HCT116 (cell line): ENCODE measurements at regions not wholly inside any gene's neighbourhood (a gene's known extent, or its start where the extent isn't known, plus 50 kb on each side); places are given as distances from the start of the nearest gene placed in this dataset.

Experiments used
- ATAC-seq: fragments of 200-7000 bp; cut with Tn5 transposase; 2 replicates; pipeline ENCODE4 v1.9.1; 2020; ENCODE audit warnings: mild to moderate bottlenecking, moderate library complexity
- BruUV-seq: library from RNA; stranded (reverse); fragments of 400-500 nt; replicated peaks from 2 replicates; lab custom pipeline; 2021; lab: Mats Ljungman, UMichigan
- CTCF ChIA-PET: fragments of 300-600 bp; sonication (Branson Sonifier 250); formaldehyde crosslinking; loops from one replicate; lab custom pipeline; 2021; ENCODE audit warnings: antibody characterized with exemption; lab: Charles Lee
- POLR2A ChIA-PET: fragments of 300-600, 350-600 bp; sonication (Branson Sonifier 250); formaldehyde crosslinking; loops from one replicate; lab custom pipeline; 2021; ENCODE audit warnings: antibody characterized with exemption; lab: Charles Lee
- RAD21 ChIA-PET, 2 experiments: fragments of 300-600 bp; sonication (Branson Sonifier 250); formaldehyde crosslinking; loops; one replicate each; lab custom pipeline; 2023; ENCODE audit warnings: low total read pairs in 2 of 2; ENCODE audit not compliant: uncharacterized antibody in 2 of 2, unreplicated experiment in 2 of 2, low non-redundant PET in 1 of 2; lab: Charles Lee
- DNase-seq: peaks from one replicate; pipeline ENCODE4 v3.0.0-alpha.2; 2010; ENCODE audit warnings: low read depth, low spot score
- H2AFZ ChIP-seq: fragments of 200-600 bp; shearing (Covaris generic), sonication (generic); 2 replicates; pipeline ENCODE4 v1.6.1; 2017; ENCODE audit warnings: low read depth, mixed run types, mixed read lengths, antibody characterized with exemption, low read length; ENCODE audit not compliant: poor library complexity, severe bottlenecking
- H3K27ac ChIP-seq: 2 replicates; pipeline ENCODE4 v1.5.1; 2012; ENCODE audit warnings: low read depth, low read length
- H3K27me3 ChIP-seq: fragments of 200-600 bp; sonication (generic); 2 replicates; pipeline ENCODE4 v1.6.1; 2016; ENCODE audit warnings: mixed run types, low read length, mixed read lengths; ENCODE audit not compliant: insufficient read depth
- H3K36me3 ChIP-seq, 2 experiments: fragments of 200-500 bp in 1 of 2; fragments of 200-600 bp in 1 of 2; sonication (Bioruptor generic) in 1 of 2; sonication (generic) in 1 of 2; 2 replicates each; pipeline versions ENCODE4 v1.5.1 to v1.6.1; 2014 to 2016; ENCODE audit warnings: low read length in 2 of 2, inconsistent platforms in 1 of 2, mixed read lengths in 1 of 2, mixed run types in 1 of 2; ENCODE audit not compliant: insufficient read depth in 2 of 2, control insufficient read depth in 1 of 2
- H3K4me1 ChIP-seq, 2 experiments: fragments of 200-600 bp in 1 of 2; sonication (generic) in 1 of 2; 2 replicates each; pipeline versions ENCODE4 v1.5.1 to v1.6.1; 2012 to 2017; ENCODE audit warnings: low read length in 2 of 2, inconsistent platforms in 1 of 2, mild to moderate bottlenecking in 1 of 2, mixed read lengths in 1 of 2, mixed run types in 1 of 2, moderate library complexity in 1 of 2; ENCODE audit not compliant: insufficient read depth in 2 of 2, control insufficient read depth in 1 of 2
- H3K4me2 ChIP-seq: fragments of 200-600 bp; sonication (generic); 2 replicates; pipeline ENCODE4 v1.6.1; 2017; ENCODE audit warnings: mixed run types, low read length, mixed read lengths
- H3K4me3 ChIP-seq, 2 experiments: fragments of 200-600 bp in 1 of 2; sonication (generic) in 1 of 2; replicated peaks in 1 of 2; 2 replicates each; pipeline ENCODE4 v1.5.1; 2011 to 2016; ENCODE audit warnings: low read length in 2 of 2, control low read depth in 1 of 2, low read depth in 1 of 2, mild to moderate bottlenecking in 1 of 2, mixed read lengths in 1 of 2, mixed run types in 1 of 2
- H3K79me2 ChIP-seq: fragments of 200-600 bp; sonication (generic); 2 replicates; pipeline ENCODE4 v1.6.1; 2017; ENCODE audit warnings: mild to moderate bottlenecking, mixed run types, low read length, moderate library complexity, mixed read lengths; ENCODE audit not compliant: insufficient read depth
- H3K9ac ChIP-seq: fragments of 200-600 bp; sonication (generic); 2 replicates; pipeline ENCODE4 v1.6.1; 2016; ENCODE audit warnings: low read length, mixed read lengths
- H3K9me2 ChIP-seq: fragments of 200-600 bp; sonication (generic), shearing (Covaris generic); 2 replicates; pipeline ENCODE4 v1.6.1; 2017; ENCODE audit warnings: mixed run types, mild to moderate bottlenecking, moderate library complexity; ENCODE audit not compliant: insufficient read depth
- H3K9me3 ChIP-seq, 2 experiments: fragments of 200-500 bp in 1 of 2; fragments of 200-600 bp in 1 of 2; sonication (Bioruptor generic) in 1 of 2; sonication (generic) in 1 of 2; 2 replicates each; pipeline ENCODE4 v1.6.1; 2014 to 2017; ENCODE audit warnings: low read length in 2 of 2, mixed read lengths in 2 of 2, inconsistent platforms in 1 of 2, low read depth in 1 of 2, mild to moderate bottlenecking in 1 of 2, mixed run types in 1 of 2, moderate library complexity in 1 of 2; ENCODE audit not compliant: control insufficient read depth in 1 of 2, insufficient read depth in 1 of 2
- H4K20me1 ChIP-seq: fragments of 200-600 bp; sonication (generic), shearing (Covaris generic); 2 replicates; pipeline ENCODE4 v1.6.1; 2017; ENCODE audit warnings: mixed run types, mild to moderate bottlenecking, moderate library complexity; ENCODE audit not compliant: insufficient read depth
- CBX3 ChIP-seq: IDR thresholded peaks from 2 replicates; pipeline ENCODE4 v1.6.1; 2012; ENCODE audit warnings: low read depth
- CEBPB ChIP-seq: IDR thresholded peaks from 2 replicates; pipeline ENCODE4 v1.6.1; 2012; ENCODE audit warnings: low read depth
- EGR1 ChIP-seq: IDR thresholded peaks from 2 replicates; pipeline ENCODE4 v1.6.1; 2012; ENCODE audit warnings: low read depth
- ELF1 ChIP-seq: IDR thresholded peaks from 2 replicates; pipeline ENCODE4 v1.6.1; 2012; ENCODE audit warnings: low read depth, borderline replicate concordance
- EZH2 ChIP-seq: fragments of 200-600 bp; sonication (generic); IDR thresholded peaks from 2 replicates; pipeline ENCODE4 v1.6.1; 2017; ENCODE audit warnings: antibody characterized with exemption, mixed run types
- EZH2phosphoT487 ChIP-seq: fragments of 200-600 bp; IDR thresholded peaks from 2 replicates; pipeline ENCODE4 v1.6.1; 2018; ENCODE audit warnings: antibody characterized with exemption, borderline replicate concordance
- FOSL1 ChIP-seq: IDR thresholded peaks from 2 replicates; pipeline ENCODE4 v1.6.1; 2012; ENCODE audit warnings: low read depth
- JUND ChIP-seq: IDR thresholded peaks from 2 replicates; pipeline ENCODE4 v1.6.1; 2012
- POLR2A ChIP-seq: IDR thresholded peaks from 2 replicates; pipeline ENCODE4 v1.7.0; 2011; ENCODE audit warnings: borderline replicate concordance; ENCODE audit not compliant: insufficient read depth, insufficient read length; ENCODE audit errors: extremely low read depth
- SIN3A ChIP-seq: IDR thresholded peaks from 2 replicates; pipeline ENCODE4 v1.6.1; 2012; ENCODE audit warnings: low read depth
- SP1 ChIP-seq: IDR thresholded peaks from 2 replicates; pipeline ENCODE4 v1.6.1; 2012; ENCODE audit warnings: low read depth
- SRF ChIP-seq: IDR thresholded peaks from 2 replicates; pipeline ENCODE4 v1.6.1; 2012; ENCODE audit warnings: low read depth
- ZNF274 ChIP-seq: fragments of 200-500 bp; sonication (Bioruptor generic); IDR thresholded peaks from 2 replicates; pipeline ENCODE4 v1.6.1; 2014; ENCODE audit warnings: mild to moderate bottlenecking, low read depth, low read length, inconsistent platforms
- intact Hi-C: fragments of 100-400 bp; cut with micrococcal nuclease; formaldehyde crosslinking; loops from 2 replicates; pipeline ENCODE4 v1.10.0; 2022
- TF ChIP-seq, protein P1 (sequence below): IDR thresholded peaks from 2 replicates; pipeline ENCODE4 v1.6.1; 2011; ENCODE audit warnings: mild to moderate bottlenecking, low read length, moderate library complexity; ENCODE audit not compliant: insufficient replicate concordance; ENCODE audit errors: extremely low read depth
- TF ChIP-seq, protein P2 (sequence below): IDR thresholded peaks from 2 replicates; pipeline ENCODE4 v1.6.1; 2012
- TF ChIP-seq, protein P3 (sequence below): IDR thresholded peaks from 2 replicates; pipeline ENCODE4 v1.6.1; 2012

DNA sequence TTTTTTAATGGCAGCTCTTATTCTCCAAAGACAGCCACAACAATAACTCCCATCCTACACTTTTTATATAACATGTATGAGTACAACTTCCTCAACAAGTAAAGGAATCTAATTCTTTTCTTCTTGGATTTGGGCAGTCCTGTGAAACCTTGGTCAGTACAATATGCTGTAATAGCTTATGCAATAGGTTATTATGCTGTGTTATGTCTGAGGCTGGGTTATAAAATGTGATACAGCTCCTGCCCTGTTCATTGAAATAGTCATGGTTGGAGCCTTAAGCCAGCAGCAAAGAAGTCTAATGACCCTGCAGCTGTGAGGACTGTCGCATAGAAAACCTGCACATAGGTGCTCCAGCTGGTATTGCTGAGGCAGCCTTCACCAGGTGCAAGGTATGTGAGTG lies 215.8 kb upstream of the RASGEF1B start (continued):
- TF ChIP-seq POLR2A (no peak), EGR1 (no peak)

DNA sequence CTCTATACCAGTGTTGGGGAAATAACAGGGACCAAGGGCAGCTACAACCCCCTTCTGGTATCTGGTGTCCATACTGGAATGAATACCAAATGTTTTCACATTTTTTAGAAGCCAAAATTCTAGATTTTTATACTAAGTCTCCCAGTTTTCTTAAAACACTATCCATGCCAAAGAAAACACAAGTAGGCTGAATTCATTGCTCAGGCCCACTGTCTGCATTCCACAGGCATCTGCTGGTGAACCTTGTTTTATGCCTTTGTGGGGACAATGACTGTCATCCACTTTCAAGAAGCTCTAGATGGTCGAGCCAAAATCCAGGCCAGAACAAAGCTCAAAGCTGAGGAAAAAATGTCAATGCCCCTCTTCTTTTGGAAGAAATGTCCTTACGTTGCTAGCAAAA lies 213.4 kb upstream of the RASGEF1B start:
- ATAC-seq (no peak), DNase-seq (no peak)
- intact Hi-C loops, result no loop called here
- RAD21 ChIA-PET, result no interaction called here
- BruUV-seq, result no TSS peak
- POLR2A ChIA-PET, result no interaction called here
- Histone ChIP-seq H3K79me2 (no peaks in the 10 kb centered on the region), H3K4me1 (no peaks in the 10 kb centered on the region), H3K9ac (no peak overlapping the region), H4K20me1 (no peaks in the 10 kb centered on the region), H3K4me2 (no peak overlapping the region), H3K9me2 (no peaks in the 10 kb centered on the region), H2AFZ (no peak overlapping the region), H3K9me3 (no peaks in the 10 kb centered on the region), H3K27me3 (peaks cover 23% of the 10 kb centered on the region), H3K36me3 (no peaks in the 10 kb centered on the region), H3K4me3 (no peak overlapping the region), H3K27ac (no peak overlapping the region)
- no peak for TF ChIP-seq EGR1
- TF ChIP-seq POLR2A, result no peak
- no peak for TF ChIP-seq SP1
- no peak for TF ChIP-seq ELF1
- TF ChIP-seq CBX3, result no peak
- TF ChIP-seq SIN3A, result no peak
- TF ChIP-seq, protein P1, sequence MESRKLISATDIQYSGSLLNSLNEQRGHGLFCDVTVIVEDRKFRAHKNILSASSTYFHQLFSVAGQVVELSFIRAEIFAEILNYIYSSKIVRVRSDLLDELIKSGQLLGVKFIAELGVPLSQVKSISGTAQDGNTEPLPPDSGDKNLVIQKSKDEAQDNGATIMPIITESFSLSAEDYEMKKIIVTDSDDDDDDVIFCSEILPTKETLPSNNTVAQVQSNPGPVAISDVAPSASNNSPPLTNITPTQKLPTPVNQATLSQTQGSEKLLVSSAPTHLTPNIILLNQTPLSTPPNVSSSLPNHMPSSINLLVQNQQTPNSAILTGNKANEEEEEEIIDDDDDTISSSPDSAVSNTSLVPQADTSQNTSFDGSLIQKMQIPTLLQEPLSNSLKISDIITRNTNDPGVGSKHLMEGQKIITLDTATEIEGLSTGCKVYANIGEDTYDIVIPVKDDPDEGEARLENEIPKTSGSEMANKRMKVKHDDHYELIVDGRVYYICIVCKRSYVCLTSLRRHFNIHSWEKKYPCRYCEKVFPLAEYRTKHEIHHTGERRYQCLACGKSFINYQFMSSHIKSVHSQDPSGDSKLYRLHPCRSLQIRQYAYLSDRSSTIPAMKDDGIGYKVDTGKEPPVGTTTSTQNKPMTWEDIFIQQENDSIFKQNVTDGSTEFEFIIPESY, result no peak
- TF ChIP-seq SRF, result no peak
- TF ChIP-seq FOSL1, result no peak
- TF ChIP-seq, protein P2, sequence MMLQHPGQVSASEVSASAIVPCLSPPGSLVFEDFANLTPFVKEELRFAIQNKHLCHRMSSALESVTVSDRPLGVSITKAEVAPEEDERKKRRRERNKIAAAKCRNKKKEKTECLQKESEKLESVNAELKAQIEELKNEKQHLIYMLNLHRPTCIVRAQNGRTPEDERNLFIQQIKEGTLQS, result no peak
- TF ChIP-seq, protein P3, sequence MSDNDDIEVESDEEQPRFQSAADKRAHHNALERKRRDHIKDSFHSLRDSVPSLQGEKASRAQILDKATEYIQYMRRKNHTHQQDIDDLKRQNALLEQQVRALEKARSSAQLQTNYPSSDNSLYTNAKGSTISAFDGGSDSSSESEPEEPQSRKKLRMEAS, result no peak
- no peak for TF ChIP-seq EZH2phosphoT487
- no peak for TF ChIP-seq JUND
- no peak for TF ChIP-seq EZH2
- no peak for TF ChIP-seq CEBPB
- TF ChIP-seq ZNF274, result no peak
- CTCF ChIA-PET, result no interaction called here
